ENCODE measurements at regions not wholly inside any gene's neighbourhood (a gene's known extent, or its start where the extent isn't known, plus 50 kb on each side); places are given as distances from the start of the nearest gene placed in this dataset.
"Not testable (repeated sequence)": the region's sequence is repeated elsewhere in the genome, so short reads cannot be mapped to it uniquely, and the experiment has no call there.

DNA sequence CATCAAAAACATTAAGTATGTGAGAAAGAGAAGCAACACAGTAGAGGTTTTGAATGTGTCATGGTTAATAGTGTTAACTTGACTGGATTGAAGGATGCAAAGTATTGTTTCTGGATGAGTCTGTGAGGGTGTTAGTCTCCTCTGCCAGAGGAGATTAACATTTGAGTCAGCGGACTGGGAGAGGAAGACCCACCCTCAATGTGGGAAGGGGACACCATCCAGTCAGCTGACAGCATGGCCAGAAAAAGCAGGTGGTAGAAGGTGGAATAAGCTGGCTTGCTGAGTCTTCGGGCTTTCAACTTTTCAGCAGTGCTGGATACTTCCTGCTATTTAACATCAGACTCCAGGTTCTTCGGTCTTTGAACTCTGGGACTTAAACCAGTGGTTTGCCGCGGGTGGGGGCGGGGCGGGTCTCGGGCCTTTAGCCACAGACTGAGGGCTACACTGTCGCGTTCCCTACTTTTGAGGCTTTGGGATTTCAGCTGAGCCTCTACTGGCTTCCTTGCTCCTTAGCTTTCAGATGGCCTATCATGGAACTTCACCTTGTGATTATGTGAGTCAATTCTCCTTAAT is 309.9 kb upstream of the ST8SIA4 start:
- DNase-seq (ENCODE audit: low read depth in 2 of 2): no peak

DNA sequence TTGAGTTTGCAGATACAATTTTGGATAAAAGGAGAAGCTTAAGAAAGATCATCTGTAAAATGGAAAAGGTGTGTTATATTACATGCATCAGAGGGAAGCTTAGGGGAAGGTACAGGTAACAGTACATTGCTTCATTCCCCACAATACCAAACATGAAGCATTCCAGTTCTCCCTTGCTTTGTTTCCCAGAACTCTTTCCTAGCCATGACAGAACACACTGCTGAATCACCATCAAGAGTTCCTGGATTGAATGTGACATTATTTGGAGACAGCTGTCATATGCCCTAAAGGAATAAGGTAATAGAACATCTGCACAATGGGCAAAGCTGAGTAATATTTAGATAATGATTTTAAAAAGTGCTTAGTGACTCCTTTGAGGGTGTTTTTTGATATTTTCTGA is 303.5 kb upstream of the ST8SIA4 start:
- DNase-seq (ENCODE audit: low read depth in 2 of 2): no peak

DNA sequence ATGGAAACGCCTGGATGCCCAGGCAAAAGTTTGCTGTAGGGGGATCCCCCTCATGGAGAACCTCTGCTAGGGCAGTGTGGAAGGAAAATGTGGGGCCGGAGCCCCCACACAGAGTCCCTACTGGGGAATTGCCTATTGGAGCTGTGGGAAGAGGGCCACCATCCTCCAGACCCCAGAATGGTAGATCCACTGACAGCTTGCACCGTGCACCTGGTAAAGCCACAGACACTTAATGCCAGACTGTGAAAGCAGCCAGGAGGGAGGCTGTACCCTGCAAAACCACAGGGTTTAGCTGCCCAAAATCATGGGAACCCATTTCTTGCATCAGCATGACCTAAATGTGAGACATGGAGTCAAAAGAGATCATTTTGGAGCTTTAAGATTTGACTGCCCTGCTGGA is 302.0 kb upstream of the ST8SIA4 start:
- DNase-seq (ENCODE audit: low read depth in 2 of 2): not testable (repeated sequence)

DNA sequence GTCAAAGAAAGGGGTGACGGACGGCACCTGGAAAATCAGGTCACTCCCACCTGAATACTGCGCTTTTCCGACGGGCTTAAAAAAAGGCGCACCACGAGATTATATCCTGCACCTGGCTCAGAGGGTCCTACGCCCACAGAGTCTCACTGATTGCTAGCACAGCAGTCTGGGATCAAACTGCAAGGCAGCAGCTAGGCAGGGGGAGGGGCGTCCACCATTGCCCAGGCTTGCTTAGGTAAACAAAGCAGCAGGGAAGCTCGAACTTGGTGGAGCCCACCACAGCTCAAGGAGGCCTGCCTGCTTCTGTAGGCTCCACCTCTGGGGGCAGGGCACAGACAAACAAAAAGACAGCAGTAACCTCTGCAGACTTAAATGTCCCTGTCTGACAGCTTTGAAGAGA is 277.3 kb upstream of the ST8SIA4 start:
- not testable (repeated sequence) for DNase-seq (ENCODE audit: low read depth in 2 of 2)

DNA sequence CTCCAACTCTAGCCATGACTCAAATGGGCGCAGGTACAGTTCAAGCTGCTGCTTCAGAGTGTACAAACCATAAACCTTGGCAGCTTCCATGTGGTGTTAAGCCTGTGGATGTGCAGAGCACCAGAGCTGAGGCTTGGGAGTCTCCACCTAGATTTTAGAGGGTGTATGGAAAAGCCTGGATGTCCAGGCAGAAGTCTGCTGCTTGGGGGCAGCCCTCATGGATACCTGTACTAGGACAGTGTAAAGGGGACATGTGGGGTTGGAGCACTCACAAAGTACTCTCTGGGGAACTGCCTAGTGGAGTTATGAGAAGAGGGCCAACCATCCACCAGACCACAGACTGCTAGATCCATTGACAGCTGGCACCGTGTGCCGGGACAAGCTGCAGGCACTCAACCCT is 273.5 kb upstream of the ST8SIA4 start:
- no peak for DNase-seq (ENCODE audit: low read depth in 2 of 2)

DNA sequence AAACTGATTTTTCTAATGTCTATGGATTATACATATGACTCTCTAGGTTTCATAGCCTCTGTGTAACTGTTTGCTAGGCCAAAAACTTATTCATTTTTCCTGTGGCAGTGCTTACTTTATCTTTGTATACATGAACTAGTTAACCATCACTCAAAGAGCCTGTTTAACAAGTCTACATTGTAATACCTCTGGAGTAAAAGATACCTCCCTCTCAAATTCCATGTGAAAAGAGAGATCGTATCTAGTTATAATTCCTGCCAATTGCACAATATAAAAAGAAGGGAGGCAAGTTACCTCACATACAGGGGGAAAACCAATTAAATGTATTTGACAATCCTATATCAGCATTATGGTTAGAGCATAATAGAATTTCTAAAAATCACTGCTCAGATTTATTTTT is 271.9 kb upstream of the ST8SIA4 start:
- no peak for DNase-seq (ENCODE audit: low read depth in 2 of 2)

DNA sequence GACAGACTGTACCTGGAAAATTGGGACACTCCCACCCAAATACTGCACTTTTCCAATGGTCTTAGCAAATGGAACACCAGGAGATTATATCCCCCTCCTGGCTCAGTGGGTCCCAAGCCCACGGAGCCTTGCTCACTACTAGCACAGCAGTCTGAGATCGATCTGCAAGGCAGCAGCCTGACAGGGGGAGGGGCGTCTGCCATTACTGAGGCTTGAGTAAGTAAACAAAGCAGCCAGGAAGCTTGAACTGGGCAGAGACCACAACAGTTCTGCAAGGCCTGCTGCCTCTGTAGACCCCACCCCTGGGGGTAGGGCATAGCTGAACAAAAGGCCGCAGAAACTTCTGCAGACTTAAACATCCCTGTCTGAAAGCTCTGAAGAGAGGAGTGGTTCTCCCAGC is 260.0 kb upstream of the ST8SIA4 start:
- DNase-seq (ENCODE audit: low read depth in 2 of 2): no peak

DNA sequence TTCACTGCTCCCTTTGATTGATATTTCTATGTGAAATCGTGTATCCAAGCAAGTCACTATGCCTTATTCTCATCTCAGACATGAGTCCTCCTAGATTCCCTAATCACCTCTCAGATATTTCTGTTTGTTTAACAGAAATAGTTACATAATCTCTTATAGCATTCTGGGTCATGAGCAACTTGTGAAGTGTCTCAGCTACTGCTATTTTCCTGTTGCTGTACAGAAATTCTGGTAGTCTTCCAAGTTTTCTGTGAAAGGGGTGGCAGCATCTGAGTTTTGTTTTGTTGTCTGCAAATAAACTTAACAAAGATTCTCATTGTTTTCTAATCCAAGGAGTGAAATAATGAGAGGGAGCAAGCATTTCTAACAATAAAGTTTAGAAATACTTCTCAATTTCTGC is 256.9 kb upstream of the ST8SIA4 start:
- DNase-seq (ENCODE audit: low read depth in 2 of 2): no peak

DNA sequence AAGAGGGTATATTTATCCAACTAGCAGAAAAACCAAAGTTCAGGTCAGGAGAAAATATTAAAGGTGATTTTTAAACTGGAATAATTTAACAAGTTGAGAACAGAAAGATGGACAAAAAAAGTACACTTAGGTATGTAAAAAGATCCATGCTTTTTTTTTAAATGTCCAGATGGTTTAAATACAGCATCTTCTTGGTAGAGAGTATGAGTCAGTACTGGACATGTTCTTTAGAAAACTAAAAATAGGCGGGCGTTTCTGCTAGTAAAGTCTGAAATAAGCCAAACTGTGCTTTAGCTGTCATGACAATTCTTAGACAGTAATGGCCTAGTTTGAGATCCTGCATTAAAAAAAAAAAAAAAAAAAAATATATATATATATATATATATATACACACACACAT is 255.9 kb upstream of the ST8SIA4 start:
- DNase-seq (ENCODE audit: low read depth in 2 of 2): no peak

DNA sequence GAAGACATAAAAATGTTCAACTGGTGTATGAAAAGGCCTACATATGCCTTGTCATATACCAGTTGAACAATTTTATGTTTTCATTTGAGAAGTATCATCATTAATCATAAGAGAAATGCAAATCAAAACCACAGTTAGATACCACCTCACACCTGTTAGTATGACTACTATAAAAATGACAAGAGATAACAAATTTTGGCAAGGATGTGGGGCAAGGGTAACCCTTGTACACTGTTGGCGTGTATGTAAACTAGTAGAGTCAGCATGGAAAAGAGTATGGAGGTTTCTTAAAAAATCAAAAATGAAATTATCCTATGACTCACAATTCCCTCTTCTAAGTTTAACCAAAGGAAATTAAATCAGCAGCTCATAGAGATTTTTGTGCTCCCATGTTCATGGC is 250.4 kb upstream of the ST8SIA4 start:
- no peak for DNase-seq (ENCODE audit: low read depth in 2 of 2)

DNA sequence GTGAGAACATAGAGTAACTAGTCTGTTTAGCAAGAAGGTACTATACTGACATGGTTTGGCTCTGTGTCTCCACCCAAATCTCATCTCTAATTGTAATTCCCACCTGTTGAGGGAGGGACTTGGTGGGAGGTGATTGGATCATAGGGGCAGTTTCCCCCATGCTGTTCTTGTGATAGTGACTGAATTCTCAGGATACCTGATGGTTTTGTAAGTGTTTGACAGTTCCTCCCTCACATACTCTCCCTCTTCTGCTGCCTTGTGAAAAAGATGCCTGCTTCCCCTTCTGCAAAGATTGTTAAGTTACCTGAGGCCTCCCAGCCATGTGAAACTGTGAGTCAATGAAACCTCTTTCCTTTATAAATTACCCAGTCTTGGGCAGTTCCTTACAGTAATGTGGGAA is 240.4 kb upstream of the ST8SIA4 start:
- DNase-seq (ENCODE audit: low read depth in 2 of 2): no peak

DNA sequence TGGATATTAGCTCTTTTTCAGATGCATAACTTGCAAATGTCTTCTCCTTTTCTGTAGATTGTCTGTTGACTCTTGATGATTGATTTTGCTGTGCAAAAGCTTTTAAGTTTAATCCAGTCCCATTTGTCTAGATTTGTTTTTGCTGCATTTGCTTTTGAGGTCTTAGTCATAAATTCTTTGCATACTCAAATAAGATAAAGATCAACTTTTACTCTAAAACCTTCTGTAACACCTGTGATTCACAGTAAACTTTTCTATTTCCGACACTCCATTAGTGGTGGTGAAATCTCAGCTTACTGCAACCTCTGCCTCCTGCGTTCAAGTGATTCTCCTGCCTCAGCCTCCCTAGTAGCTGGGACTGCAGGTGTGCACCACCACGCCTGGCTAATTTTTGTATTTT is 239.0 kb upstream of the ST8SIA4 start:
- no peak for DNase-seq (ENCODE audit: low read depth in 2 of 2)

DNA sequence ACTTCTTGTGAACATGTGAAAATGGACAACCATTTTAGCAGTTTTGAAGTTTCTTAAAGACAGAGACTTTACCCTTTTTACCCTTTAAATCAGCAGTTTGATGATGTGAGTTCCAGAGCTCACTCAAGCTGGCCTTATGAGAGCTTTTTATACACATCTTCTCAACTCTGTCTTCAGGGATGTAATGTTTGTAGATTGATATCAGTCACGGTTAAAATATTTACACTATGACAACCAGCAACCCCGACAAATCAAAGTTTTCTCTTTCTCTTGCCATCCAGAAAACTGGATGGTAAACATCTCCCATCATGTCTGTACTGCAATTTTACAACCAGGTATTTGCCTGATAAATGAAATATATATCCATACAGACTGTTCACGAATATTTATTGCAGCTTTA is 233.4 kb upstream of the ST8SIA4 start:
- DNase-seq (ENCODE audit: low read depth in 2 of 2): no peak

DNA sequence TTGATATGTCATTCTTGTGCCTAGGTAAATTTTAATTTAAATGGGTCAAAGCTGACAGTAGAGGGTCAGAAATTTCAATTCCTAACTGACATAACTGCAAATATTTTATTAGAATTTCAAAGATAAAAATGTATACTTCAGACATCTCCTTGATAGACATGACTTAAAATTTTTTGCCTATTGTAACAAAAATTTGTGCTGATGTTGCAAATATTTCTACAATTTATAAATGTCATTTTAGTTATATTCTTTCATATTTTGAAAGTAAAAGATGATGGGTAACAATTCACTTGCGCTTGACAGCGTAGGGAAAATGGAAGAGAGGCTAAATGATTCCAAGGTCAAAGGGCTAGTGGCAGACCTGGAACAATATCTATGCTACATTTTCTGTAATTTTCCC is 220.3 kb upstream of the ST8SIA4 start:
- DNase-seq (ENCODE audit: low read depth in 2 of 2): no peak

DNA sequence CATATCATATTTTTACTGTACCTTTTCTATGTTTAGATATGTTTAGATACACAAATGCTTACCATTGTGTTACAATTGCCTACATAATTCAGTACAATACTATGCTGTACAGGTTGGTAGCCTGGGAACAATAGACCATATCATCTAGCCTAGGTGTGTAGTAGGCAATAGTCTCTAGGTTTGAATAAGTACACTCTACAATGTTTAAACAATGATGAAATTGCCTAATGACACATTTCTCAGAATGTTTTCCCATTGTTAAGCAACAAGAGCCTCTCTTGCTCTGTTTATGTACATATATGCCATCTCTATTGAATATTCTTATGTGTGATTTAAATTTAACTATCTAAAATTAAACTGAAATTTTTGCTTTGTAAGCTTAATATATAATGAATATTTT is 209.6 kb upstream of the ST8SIA4 start:
- no peak for DNase-seq (ENCODE audit: low read depth in 2 of 2)

DNA sequence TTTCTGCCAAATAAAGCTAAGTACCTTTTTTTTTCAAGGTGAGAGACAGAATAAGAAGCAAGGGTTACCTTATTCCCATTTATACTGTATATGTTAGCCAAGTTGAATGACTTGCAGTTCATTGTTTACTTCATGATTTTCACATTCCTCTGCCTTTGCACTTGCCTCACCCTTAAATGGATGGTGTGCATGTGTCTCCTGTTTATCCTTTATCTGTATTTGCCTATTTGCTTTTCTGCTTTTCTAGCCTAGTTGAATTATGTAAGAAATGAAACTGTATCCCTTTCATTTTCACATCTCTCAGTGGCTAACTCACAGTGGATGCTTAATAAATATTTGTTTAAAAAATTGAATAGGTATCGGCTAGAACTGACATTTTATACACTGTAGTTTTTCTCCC is 200.8 kb upstream of the ST8SIA4 start:
- DNase-seq (ENCODE audit: low read depth in 2 of 2): no peak

DNA sequence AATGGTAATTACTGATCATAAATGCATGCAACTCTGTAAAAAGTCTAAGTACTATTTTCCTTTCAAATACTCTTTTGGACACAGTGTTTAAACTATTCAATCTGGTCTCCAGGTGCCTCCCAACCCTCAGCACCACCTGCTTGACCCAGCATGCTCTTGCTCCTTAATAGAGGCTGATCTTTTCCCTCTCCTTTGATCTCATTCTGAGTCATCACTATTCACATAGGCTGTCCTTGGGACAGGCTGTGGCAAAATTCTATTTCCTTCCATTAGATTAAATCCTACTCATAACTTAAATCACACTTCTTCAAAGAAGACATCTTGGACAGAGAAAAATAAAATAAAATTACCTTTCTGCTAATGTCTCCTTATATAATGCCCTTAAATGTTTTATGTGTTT is 199.4 kb upstream of the ST8SIA4 start:
- no peak for DNase-seq (ENCODE audit: low read depth in 2 of 2)

DNA sequence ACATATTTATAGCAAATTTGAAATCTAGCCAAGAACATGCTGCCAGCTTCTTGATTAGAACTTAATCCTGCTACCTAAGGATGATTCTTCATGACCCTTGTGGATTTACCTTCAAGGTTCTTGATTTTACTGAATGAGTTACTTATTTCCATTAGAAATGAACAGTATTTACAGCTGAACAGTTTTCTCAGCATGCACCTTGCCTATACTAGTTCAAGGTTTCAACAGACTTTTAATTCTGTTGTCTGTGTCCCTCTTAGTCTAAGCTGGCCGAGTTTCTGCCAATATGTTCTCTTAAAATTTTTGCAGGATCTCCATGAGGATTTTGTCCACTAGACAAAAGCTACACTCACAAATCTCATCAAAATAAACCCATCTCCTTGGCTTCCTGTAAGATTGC is 188.8 kb upstream of the ST8SIA4 start:
- no peak for DNase-seq (ENCODE audit: low read depth in 2 of 2)

DNA sequence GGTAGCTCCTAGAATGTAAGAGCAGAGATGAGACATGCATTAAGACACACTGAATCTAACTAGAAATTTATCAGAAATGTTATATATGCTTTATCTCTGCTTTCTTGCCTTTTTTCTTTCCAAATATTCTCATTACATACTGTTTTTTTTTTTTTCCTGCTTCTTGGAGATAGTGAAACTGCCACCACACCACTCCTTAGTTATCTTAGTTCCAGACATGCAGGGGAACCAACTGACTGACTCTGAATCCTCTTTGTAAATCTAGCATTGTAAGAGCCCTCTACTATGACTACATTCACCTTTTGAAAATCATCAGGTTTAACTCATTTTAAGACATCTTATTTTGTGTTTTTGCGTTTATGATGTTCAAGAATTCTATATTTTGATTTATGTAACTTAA is 181.3 kb upstream of the ST8SIA4 start:
- DNase-seq (ENCODE audit: low read depth in 2 of 2): no peak

DNA sequence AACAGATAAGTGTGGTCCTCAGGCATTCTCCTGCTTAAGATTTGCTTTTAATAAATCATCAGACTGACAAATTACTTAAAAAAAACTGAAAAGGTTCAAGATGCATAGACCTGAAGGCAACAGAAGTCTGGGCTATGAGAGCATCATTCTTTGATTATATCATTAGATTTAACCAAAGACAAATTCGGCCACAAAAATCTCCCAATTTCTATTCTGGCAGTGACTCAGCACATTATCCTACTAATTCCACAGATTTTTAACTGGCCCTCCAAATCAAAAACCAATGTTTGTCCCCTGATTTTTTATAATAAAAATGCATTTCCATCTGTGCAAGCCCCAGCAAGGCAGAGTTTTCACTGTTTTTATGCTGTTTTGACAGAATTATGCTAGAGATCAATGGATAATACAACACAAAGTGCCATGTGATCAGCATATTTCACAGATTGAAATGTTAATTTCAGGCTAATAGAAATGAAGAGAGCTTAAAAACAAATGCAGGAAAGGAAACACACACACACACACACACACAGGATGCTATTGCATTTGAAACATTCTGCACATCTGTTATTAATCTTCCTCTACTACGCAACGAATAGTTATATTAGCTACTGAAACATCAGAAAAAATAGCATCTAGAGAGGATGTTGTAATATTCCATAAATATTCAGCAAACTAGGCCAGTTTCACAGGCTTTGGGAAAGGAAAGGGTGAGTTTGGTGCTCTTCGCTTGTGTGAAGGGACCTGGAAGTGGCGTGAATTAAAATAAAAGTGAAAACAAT is 177.6 kb upstream of the ST8SIA4 start:
- DNase-seq (ENCODE audit: low read depth in 2 of 2): no peak

DNA sequence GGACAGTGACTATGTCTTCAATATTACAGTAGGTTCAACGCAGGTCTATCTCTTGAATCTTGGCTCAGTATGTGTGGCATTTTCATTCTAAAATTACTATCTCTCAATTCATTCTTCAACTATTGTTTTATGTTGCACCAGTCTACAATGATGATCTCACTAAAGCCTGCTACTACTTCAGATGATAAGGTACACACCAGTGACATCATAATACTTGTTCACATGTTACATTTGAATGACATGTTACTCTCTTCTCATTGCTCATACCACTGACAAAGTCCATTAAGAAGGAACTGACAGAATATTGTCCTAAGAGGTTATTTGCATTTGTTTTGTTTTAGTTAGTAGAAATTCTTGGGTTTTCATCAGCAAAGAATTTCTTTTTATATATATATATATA is 165.2 kb upstream of the ST8SIA4 start:
- DNase-seq (ENCODE audit: low read depth in 2 of 2): no peak

DNA sequence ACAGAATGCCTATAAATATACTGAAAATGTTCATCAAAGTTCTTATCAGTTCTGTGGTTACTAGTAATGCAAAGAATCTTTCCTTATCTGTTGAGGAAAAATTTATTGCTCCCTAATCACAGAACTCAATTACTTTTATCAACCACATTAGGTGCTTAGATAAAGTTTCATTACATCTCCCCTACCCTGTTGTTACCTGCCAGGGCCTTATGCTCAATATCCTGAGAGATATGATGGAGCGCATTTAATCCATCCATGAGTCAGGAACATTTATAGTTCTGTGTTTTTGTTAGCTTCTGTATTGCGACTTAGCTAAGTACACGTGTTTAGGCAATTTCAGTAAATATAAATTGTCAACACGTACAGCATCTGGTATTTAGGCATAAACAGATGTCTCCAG is 164.3 kb upstream of the ST8SIA4 start:
- DNase-seq (ENCODE audit: low read depth in 2 of 2): no peak

DNA sequence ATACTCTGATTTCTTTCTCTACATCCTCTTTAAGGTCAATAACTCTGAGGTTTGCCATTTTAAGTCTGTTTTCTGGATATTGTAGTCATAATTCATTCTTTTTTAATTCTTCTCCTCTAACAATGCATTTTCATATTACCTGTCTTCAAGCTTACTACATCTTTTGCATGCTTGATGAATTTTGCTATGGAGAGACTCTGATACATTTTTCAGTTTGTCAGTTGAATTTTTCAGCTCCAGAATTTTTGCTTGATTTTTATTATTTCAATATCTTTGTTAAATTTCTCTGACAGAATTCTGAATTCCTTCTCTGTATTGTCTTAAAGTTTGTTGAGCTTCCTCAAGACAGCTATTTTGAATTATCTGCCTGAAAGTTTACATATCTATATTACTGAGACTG is 159.8 kb upstream of the ST8SIA4 start:
- no peak for DNase-seq (ENCODE audit: low read depth in 2 of 2)

DNA sequence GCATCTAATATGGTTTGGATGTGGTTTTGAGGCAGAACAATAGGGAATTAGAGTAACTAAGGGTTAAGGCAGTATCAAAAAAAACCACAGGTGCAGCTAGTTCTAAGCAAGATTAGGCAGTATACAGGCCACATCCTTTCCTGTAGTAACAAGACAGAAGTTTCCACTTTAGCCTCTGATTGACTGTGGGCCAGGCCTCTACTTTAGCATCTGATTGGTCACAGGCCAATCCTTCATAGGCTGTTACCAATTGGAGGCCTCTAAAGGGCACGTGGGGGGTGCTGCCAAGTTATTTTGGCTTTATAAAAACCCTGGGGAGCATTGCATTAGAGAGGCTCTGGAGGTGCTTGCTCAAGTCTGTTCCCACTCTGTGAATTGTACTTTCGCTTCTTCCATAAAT is 144.1 kb upstream of the ST8SIA4 start:
- DNase-seq (ENCODE audit: low read depth in 2 of 2): no peak

Measured in activated CD4-positive, alpha-beta T cell treated with anti-CD3 and anti-CD28 coated beads for 24 hours (primary cell).